ENCODE measurements at regions not wholly inside any gene's neighbourhood (a gene's known extent, or its start where the extent isn't known, plus 50 kb on each side); places are given as distances from the start of the nearest gene placed in this dataset.

- TF ChIP-seq YY1 (IDR thresholded peaks at IDR 0.05; ENCODE audit: insufficient read depth, insufficient read length): no peak
- no peak for TF ChIP-seq SUZ12 (IDR thresholded peaks at IDR 0.05; ENCODE audit: extremely low read depth, insufficient read depth, insufficient read length)
- TF ChIP-seq ZNF274 (IDR thresholded peaks at IDR 0.05; ENCODE audit: low read depth, low read length): no peak
These were observed 297.2 kb upstream of the LDB2 start for GRCh38 chr4:17195461-17196275.
